NCI-H510A treated with DMSO at 0.1 percent for 48 hours (cell line): ENCODE measurements at regions not wholly inside any gene's neighbourhood (a gene's known extent, or its start where the extent isn't known, plus 50 kb on each side); places are given as distances from the start of the nearest gene placed in this dataset.

Source experiments
- DNase-seq: peaks from one replicate; lab custom pipeline; 2025; lab: John Stamatoyannopoulos, UW

- DNase-seq, result no peak
Observed at GRCh38 chr2:196315388-196316049, 144.1 kb upstream of the STK17B start.

- DNase-seq, result no peak
Observed at GRCh38 chr2:196316050-196316430, 144.7 kb upstream of the STK17B start.

GRCh38 chr2:196318517-196319377, 147.4 kb upstream of the STK17B start:
- no peak for DNase-seq

- no peak for DNase-seq
Observed at GRCh38 chr2:196322973-196323810, 151.8 kb upstream of the STK17B start.

GRCh38 chr2:196324211-196324610, 152.8 kb upstream of the STK17B start:
- no peak for DNase-seq

GRCh38 chr2:196328088-196328680, 156.8 kb upstream of the STK17B start:
- DNase-seq, result no peak

- DNase-seq, result no peak
Observed at GRCh38 chr2:196329959-196330358, 158.6 kb upstream of the STK17B start.

- peak; percentile 26 for DNase-seq
Observed at GRCh38 chr2:196330645-196331044, 159.3 kb upstream of the STK17B start.

- peak; percentile 22 for DNase-seq
Observed at GRCh38 chr2:196331143-196331542, 159.8 kb upstream of the STK17B start.

- no peak for DNase-seq
Observed at GRCh38 chr2:196331851-196332250, 160.5 kb upstream of the STK17B start.

GRCh38 chr2:196333397-196333796, 162.0 kb upstream of the STK17B start:
- no peak for DNase-seq

GRCh38 chr2:196334710-196335109, 163.3 kb upstream of the STK17B start:
- no peak for DNase-seq

GRCh38 chr2:196335221-196335634, 163.8 kb upstream of the STK17B start:
- DNase-seq, result no peak

- DNase-seq, result no peak
Observed at GRCh38 chr2:196336207-196336606, 164.8 kb upstream of the STK17B start.

GRCh38 chr2:196336715-196337114, 165.3 kb upstream of the STK17B start:
- no peak for DNase-seq

GRCh38 chr2:196337208-196337953, 166.0 kb upstream of the STK17B start:
- DNase-seq, result peak; percentile 39

- no peak for DNase-seq
Observed at GRCh38 chr2:196338440-196338839, 167.1 kb upstream of the STK17B start.

GRCh38 chr2:196341277-196341841, 170.0 kb upstream of the STK17B start:
- no peak for DNase-seq

GRCh38 chr2:196344397-196344796, 173.0 kb upstream of the STK17B start:
- no peak for DNase-seq

- no peak for DNase-seq
Observed at GRCh38 chr2:196353717-196354116, 182.3 kb upstream of the STK17B start.

GRCh38 chr2:196354186-196354585, 182.8 kb upstream of the STK17B start:
- no peak for DNase-seq
